Medulla oblongata (tissue), 1 donor: ENCODE measurements at regions not wholly inside any gene's neighbourhood (a gene's known extent, or its start where the extent isn't known, plus 50 kb on each side); places are given as distances from the start of the nearest gene placed in this dataset.

Experiments used
- DNase-seq: peaks from one replicate; pipeline ENCODE4 v3.0.0-alpha.2; 2015; ENCODE audit errors: extremely low spot score

- DNase-seq: no peak
These were observed 541.4 kb upstream of the TENM4 start for GRCh38 chr11:79982185-79982584.

- no peak for DNase-seq
These were observed 540.1 kb upstream of the TENM4 start for GRCh38 chr11:79980916-79981315.

DNA sequence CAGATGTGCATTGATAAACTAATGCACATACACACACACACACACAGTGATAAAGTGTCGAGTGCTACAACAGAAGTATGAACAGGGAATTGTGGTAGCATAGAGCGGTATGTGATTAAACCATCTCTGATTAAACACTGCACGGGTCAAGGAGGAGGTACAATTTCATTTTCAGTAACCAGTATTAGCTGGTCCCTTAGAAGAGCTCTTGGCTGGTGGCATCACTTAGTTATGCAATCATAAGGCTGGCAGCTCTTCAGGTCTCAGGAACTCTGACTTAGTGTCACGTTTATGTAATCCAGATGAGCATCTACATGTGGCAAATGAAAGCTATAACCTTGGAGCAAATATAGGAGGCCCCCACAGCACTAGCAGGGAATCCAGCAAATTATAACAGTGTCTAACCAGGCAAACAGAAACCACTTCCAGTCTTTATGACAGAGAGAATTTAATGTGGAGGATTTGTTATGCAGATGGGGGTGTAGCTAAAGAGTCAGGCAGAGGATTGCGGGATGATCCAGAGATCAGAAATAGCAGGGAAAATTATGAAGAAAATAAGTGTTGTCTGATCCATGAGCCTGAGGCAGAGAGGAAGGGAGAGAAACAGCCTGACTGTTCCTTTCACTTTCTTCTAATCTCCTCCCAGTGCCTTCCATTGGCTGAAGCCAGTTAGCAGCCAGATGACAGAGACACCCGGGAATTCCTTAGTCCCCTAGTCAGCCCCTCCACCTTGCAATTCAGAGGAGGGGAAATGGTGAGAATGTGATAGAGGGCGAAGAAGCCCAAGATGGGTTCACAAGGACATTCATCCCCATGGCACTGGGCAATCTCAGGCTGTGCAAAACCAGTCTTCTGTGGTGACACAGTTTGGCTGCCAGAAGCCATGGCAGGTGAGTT is 533.1 kb upstream of the TENM4 start:
- no peak for DNase-seq

- no peak for DNase-seq
These were observed 530.4 kb upstream of the TENM4 start for GRCh38 chr11:79971255-79971654.

GRCh38 chr11:79966592-79966991 is 525.8 kb upstream of the TENM4 start:
- DNase-seq: no peak

DNA sequence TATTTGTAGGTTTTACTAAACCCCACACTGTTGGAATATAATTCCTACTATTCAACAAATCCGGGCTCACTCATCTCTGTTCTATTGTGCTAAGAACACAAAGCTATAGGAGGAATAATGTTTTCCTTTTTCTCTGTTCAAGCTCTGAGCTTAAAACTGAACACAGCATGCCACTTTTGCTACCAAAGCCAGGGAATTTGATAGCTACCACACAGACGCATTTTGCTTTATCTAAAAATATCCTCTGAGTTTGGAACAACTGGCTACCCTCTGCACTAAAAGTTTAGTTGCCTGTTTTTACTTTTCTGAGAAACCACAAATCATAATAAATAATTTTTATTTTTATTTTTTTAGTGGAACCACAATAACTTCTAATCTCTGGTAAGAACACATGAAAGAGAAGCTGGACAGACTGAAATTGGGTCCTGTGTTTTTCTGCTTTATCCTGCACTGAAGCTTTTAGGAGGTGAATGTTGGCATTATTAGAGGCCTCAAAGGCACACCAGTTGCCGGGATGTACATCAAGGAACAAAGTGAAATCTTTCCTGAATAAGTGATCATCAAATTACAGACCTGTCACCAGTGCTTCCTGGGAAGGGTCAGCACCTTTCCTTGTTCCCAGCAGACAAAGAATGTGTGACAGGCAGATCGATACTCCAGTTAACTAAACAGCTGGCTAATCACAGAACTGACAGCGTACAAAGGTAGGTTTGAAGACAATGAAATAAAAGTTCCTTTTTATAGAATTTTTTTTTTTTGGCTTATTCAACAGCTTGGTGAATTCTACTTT is 523.2 kb upstream of the TENM4 start:
- no peak for DNase-seq

- no peak for DNase-seq
These were observed 519.6 kb upstream of the TENM4 start for GRCh38 chr11:79960461-79960860.

DNA sequence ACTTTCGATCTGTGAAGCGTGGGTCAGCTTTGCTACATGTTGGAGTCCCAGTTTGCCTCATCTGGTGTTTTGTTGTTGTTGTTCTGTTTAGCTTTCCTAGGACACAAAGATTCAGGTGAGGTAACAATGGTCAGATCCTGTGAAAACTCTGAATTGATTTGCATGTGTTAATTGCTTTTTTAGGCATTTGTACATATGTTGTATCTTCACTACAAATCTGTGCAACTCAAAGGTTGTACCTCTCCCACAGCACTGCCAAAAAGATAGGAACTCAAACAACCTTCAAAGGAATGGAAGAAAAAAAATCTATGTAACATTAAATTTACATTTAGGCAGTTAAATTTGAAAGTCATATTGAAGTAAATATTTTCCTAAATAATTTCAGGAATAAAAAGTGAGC is 518.5 kb upstream of the TENM4 start:
- DNase-seq: no peak

DNA sequence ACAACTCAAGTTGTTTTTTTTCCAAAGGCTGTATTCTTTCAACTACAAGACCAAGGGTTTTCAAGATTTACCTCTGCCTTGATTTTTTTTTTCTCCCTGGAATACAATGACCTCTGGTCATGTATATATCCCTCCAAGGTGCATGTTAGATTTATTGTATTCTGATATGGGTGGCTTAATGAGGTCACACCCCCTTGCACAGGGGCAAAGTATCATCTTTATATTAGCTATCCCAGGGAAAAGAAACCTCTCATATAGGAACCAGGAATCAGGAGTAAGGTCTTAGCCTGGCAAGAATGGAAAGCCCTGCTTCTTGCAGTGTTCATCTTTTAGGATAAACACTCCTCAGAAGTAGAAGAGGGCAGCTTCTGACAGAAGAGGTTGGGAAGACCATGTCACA is 516.9 kb upstream of the TENM4 start:
- no peak for DNase-seq

GRCh38 chr11:79956061-79956460 is 515.2 kb upstream of the TENM4 start:
- DNase-seq: no peak

- DNase-seq: no peak
These were observed 512.8 kb upstream of the TENM4 start for GRCh38 chr11:79953629-79954028.

GRCh38 chr11:79950741-79951140 is 509.9 kb upstream of the TENM4 start:
- no peak for DNase-seq

GRCh38 chr11:79950172-79950571 is 509.3 kb upstream of the TENM4 start:
- no peak for DNase-seq

GRCh38 chr11:79949574-79949973 is 508.7 kb upstream of the TENM4 start:
- no peak for DNase-seq

DNA sequence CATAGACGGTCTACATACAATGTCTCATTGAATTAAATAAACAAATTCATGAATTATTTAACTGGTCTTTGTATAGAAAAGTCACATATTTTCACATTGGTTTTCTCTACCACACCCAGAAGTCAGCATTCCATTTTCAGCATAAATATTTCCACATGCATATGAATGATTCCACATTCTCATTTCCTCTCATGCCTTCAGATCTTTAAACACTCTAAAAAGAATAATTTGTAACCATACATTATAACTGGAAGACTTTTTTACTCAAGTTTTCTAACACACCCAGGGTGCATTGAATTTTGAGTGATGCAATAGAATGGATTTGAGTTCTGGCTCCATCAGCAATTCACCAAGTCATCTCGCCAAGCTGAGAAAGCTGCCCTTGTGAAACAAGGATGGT is 501.8 kb upstream of the TENM4 start:
- DNase-seq: no peak

DNA sequence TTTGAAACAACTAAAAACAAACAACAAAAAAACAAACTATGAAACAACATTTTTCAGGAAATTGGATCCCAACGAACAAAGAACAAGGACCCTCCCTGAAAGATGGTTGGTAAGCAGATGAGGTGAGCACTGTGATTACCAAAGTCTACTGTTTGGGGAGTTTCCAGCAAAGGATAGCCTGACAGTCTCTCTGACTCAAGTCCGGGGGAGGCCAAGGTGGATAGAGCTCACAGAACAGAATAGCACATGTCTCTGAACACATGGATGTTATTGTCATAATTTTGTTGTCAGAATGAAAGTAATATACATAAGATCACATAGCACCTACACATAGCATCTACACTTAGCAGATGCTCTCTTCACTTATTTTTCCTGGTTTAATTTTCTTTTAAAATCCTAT is 501.3 kb upstream of the TENM4 start:
- DNase-seq: no peak

DNA sequence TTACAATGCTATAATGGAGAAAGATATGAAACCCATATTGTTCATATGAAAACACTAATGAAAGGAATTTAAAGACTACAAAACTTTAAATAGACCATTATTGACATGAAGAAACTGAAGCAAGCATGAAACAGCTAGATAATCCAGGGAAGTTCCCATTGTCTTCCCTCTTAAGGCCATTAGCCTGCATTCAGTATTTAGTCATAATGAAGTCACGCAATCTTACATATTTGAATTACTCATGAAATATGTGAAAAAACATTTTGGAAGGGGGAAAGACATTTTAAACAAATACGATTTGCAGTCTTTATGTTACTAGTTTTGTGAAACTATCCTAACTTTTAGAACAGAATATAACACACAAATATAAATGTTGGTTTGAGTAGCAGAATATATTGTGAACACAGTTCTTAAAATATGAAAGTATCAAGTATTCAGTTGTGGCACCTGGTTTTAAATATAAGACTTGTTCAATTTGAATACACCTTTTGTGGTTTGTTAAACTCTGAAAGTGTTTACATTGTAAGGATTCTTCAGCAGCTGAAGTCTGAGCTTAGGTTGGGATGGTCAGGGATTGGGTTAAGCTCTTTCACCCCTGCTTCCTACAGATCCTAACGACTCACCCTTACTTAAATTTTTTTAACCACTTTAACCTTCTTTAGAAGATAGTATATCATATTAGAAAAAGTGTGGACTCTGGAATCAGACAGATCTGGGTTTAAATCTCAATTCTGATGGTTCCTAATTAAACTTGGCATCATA is 500.3 kb upstream of the TENM4 start:
- no peak for DNase-seq

- no peak for DNase-seq
These were observed 499.3 kb upstream of the TENM4 start for GRCh38 chr11:79940165-79940564.

- no peak for DNase-seq
These were observed 498.3 kb upstream of the TENM4 start for GRCh38 chr11:79939111-79939510.

DNA sequence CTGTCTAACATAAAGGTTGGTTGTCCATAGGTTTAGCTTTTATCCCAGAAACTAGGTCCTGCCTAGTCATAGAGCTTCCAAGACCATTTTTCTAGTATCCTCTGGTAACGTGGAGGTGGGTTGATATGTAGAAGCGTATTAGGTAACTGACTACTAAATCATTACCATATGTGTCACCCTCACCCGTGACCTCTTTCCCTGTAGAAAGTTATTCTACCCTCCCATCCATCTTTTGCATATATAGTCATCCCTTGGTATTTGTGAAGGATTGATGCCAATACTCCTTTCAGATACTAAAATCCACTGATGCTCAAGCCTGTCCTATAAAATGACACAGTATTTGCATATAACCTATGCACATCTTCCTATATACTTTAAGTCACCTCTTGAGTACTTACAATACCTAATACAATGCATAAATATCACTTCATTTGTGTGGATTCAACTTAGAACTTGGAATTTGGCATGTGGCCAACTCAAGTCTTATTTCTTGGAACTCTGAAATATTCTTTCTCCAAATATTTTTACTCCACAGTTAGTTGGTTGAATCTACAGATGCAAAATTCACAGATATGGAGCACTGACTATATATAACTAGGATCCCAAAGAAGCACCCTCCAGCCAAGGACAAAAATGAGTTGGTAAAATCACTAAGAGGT is 497.0 kb upstream of the TENM4 start:
- no peak for DNase-seq

DNA sequence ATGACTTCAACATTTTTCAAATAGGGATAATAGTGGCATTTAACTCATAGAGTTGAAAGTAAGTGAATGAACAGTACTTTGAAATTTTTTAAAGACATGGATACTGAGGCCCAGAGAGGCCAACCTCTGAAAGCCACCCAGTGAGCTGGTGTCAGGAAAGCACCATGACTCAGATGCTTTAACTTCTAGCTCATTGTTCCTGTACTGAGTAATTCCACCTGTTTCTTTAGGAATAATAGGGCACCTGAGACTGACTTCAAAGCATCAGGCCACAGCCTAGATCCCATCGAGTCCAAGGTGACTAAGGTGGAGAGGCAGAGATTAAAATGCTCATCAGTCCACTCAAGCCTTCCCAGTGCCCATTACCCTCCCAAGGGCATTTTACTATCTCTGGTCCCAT is 491.8 kb upstream of the TENM4 start:
- no peak for DNase-seq

- no peak for DNase-seq
These were observed 490.9 kb upstream of the TENM4 start for GRCh38 chr11:79931692-79932091.
